Uterus (tissue), 3 donors: ENCODE measurements at regions not wholly inside any gene's neighbourhood (a gene's known extent, or its start where the extent isn't known, plus 50 kb on each side); places are given as distances from the start of the nearest gene placed in this dataset.
"Not testable (repeated sequence)": the region's sequence is repeated elsewhere in the genome, so short reads cannot be mapped to it uniquely, and the experiment has no call there.

Source experiments
- DNase-seq, 2 donors: peaks; one replicate each; pipeline ENCODE4 v3.0.0-alpha.2; 2019 to 2020
- H3K27ac ChIP-seq, 2 donors: fragments of 200-600 bp; sonication (generic); 1 replicate in 1 of 2; 2 replicates in 1 of 2; pipeline ENCODE4 v1.5.1; 2016 to 2018
- H3K27me3 ChIP-seq, 2 donors: fragments of 200-600 bp; sonication (generic); one replicate each; pipeline ENCODE4 v1.5.1; 2018 to 2019; ENCODE audit warnings: control low read depth in 1 of 2
- H3K36me3 ChIP-seq, 2 donors: fragments of 200-600 bp; sonication (generic); one replicate each; pipeline ENCODE4 v1.5.1; 2019; ENCODE audit warnings: control low read depth in 1 of 2
- H3K4me1 ChIP-seq, 2 donors: fragments of 200-600 bp; sonication (generic); one replicate each; pipeline ENCODE4 v1.5.1; 2018 to 2019; ENCODE audit warnings: control low read depth in 1 of 2
- H3K4me3 ChIP-seq, 2 donors: fragments of 200-600 bp; sonication (generic); 1 replicate in 1 of 2; 2 replicates in 1 of 2; pipeline ENCODE4 v1.5.1; 2018 to 2019; ENCODE audit warnings: mild to moderate bottlenecking in 1 of 2
- H3K9me3 ChIP-seq, 2 donors: fragments of 200-600 bp; sonication (generic); one replicate each; pipeline ENCODE4 v1.5.1; 2019; ENCODE audit warnings: control low read depth in 1 of 2
- POLR2A ChIP-seq, 2 donors: fragments of 450-650 bp; IDR thresholded peaks; one replicate each; pipeline ENCODE4 v1.6.1; 2016; ENCODE audit warnings: antibody characterized with exemption in 2 of 2, mild to moderate bottlenecking in 1 of 2, moderate library complexity in 1 of 2
- intact Hi-C: fragments of 100-400 bp; cut with DNase I; formaldehyde crosslinking; loops from one replicate; pipeline ENCODE4 v1.15.1; 2023; ENCODE audit warnings: low total_unique reads
- TF ChIP-seq, protein P1 (sequence below), 4 experiments: fragments of 200-600 bp in 2 of 4; fragments of 450-650 bp in 2 of 4; sonication (generic) in 2 of 4; IDR thresholded peaks; one replicate each; pipeline ENCODE4 v1.5.1; 2016 to 2019; ENCODE audit warnings: antibody characterized with exemption in 4 of 4, mild to moderate bottlenecking in 2 of 4, moderate library complexity in 1 of 4
- donor health status: DM: yes; HTN: yes; CAD: no.

GRCh38 chr7:65563333-65563732 is 189.7 kb downstream of the ZNF92 start:
- H3K4me3 ChIP-seq, H3K36me3 ChIP-seq, H3K9me3 ChIP-seq, intact Hi-C loops, H3K4me1 ChIP-seq, H3K27ac ChIP-seq, DNase-seq, H3K27me3 ChIP-seq: not testable (repeated sequence)

DNA sequence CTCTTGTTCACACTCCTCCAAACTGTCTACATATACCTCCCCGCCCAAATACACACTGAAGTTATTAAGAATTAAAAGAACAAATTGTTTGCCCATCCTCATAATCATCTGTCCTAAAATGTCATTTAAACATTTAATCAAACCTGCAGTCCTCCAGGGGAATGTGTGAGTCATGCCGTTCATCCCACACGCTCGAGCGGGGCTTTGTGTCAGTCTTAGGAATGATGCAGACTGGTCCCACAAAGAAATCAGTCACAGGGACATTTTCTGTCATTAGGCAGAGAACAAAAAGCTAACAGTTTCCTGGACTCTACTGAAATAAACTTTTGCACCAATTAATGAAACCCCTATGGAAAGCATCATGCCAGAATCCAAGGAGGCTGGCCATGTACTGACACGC is 194.6 kb downstream of the ZNF92 start:
- H3K9me3 ChIP-seq, H3K4me3 ChIP-seq, H3K4me1 ChIP-seq, intact Hi-C loops, H3K27ac ChIP-seq, H3K27me3 ChIP-seq, H3K36me3 ChIP-seq, DNase-seq: not testable (repeated sequence)

- DNase-seq, H3K4me1 ChIP-seq, intact Hi-C loops, H3K4me3 ChIP-seq, H3K9me3 ChIP-seq, H3K36me3 ChIP-seq, H3K27ac ChIP-seq, H3K27me3 ChIP-seq: not testable (repeated sequence)
These were observed 197.3 kb downstream of the ZNF92 start for GRCh38 chr7:65570990-65571389.

DNA sequence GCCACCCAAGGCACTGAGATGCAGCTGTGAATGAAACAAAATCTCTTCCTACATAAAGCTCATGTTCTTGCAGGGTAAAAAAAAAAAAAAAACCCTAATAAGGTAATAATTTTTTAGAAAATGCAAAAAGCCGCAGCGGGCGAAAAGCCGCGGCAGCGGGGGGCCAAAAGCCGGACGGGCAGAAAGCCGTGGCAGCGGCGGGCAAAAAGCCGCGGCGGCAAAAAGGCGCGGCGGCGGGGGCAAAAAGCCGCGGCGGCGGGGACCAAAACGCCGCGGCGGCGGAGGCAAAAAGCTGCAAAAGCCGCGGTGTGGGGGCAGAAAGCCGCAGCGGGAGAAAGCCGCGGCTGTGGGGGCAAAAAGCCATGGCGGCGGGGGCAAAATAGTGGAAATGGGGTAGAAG is 198.9 kb downstream of the ZNF92 start:
- H3K9me3 ChIP-seq, H3K36me3 ChIP-seq, H3K27me3 ChIP-seq, DNase-seq, H3K4me1 ChIP-seq, H3K4me3 ChIP-seq, intact Hi-C loops, H3K27ac ChIP-seq: not testable (repeated sequence)

DNA sequence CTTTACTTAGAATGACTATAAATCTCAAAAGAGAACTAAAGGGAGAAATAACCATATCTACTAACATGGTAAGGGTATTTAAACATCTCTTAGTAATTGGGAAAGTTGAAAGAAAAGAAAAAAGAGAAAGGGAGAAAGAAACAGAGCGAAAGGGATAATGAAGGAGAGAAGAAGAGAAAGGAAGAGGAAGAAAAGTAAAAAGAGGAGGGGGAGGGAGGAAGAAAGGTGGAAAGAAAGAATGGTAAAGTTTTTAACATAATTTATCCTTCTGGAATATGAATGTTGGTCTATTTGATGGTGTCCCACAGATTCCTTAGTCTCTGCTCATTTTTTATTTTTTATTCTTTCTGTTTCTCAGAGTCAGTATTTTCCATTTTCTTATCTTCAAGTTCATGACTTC is 202.7 kb downstream of the ZNF92 start:
- H3K27me3 ChIP-seq, H3K9me3 ChIP-seq, H3K27ac ChIP-seq, DNase-seq, H3K4me1 ChIP-seq, H3K36me3 ChIP-seq, H3K4me3 ChIP-seq, intact Hi-C loops: not testable (repeated sequence)

DNA sequence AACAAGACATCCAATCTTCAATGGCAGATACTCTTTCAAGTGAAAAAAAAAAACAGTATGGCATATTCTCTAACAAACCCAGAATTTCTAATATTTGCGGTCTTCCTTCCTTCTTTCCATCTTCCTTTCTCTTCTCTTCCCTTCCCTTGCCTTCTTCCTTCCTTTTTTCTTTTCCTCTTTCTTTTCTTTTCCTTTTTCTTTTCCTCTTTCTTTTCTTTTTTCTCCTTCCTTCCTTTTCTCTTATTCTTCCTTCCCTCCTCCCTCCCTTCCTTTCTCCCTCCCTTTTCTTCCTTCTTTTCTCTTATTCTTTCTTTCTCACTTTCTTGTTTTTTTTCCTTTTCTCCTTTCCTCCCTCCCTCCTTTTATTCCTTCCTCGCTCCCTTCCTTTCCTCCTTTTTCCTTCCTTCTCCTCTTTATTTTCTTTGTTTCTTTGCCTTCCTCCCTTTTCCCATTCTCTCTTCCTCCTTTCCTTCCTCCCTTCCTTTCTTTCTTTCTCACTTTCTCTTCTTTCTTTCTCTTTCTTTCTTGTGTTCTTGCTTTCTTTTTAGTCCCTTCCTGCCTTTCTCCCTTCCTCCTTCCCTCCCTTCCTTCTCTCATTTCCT is 209.0 kb downstream of the ZNF92 start:
- H3K27ac ChIP-seq, H3K4me3 ChIP-seq, H3K9me3 ChIP-seq, H3K36me3 ChIP-seq, H3K27me3 ChIP-seq, DNase-seq, intact Hi-C loops, H3K4me1 ChIP-seq: not testable (repeated sequence)

DNA sequence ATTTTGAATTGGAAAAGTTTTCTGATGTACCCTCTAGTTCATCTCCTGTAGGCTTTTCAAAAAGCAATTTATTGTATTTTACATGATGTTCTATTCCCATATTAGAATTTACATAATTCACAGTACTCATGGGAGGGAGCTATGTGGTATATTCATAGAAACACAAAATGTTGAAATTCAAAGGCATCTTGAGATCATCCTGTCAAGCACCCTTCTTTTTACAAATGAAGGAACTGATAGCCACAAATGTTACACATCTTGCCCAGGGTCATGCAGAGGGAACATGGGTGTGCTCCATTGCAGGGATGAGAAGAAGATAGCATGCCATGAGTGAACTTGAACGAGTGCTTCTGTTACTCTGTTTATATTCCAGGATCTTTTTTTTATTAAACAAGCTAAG is 228.8 kb downstream of the ZNF92 start:
- H3K4me1 ChIP-seq, H3K9me3 ChIP-seq, DNase-seq, H3K4me3 ChIP-seq, intact Hi-C loops, H3K36me3 ChIP-seq, H3K27ac ChIP-seq, H3K27me3 ChIP-seq: not testable (repeated sequence)

GRCh38 chr7:65609131-65609530 is 235.5 kb downstream of the ZNF92 start:
- Histone ChIP-seq H3K4me1 (no peaks in the 10 kb centered on the region), H3K36me3 (no peaks in the 10 kb centered on the region), H3K4me3 (no peak overlapping the region), H3K9me3 (no peaks in the 10 kb centered on the region), H3K27me3 (no peaks in the 10 kb centered on the region), H3K27ac (no peak overlapping the region)
- TF ChIP-seq, protein P1, sequence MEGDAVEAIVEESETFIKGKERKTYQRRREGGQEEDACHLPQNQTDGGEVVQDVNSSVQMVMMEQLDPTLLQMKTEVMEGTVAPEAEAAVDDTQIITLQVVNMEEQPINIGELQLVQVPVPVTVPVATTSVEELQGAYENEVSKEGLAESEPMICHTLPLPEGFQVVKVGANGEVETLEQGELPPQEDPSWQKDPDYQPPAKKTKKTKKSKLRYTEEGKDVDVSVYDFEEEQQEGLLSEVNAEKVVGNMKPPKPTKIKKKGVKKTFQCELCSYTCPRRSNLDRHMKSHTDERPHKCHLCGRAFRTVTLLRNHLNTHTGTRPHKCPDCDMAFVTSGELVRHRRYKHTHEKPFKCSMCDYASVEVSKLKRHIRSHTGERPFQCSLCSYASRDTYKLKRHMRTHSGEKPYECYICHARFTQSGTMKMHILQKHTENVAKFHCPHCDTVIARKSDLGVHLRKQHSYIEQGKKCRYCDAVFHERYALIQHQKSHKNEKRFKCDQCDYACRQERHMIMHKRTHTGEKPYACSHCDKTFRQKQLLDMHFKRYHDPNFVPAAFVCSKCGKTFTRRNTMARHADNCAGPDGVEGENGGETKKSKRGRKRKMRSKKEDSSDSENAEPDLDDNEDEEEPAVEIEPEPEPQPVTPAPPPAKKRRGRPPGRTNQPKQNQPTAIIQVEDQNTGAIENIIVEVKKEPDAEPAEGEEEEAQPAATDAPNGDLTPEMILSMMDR (IDR thresholded peaks at IDR 0.05) = no peak
- TF ChIP-seq POLR2A (IDR thresholded peaks at IDR 0.05) = no peak
- intact Hi-C loops = no loop called here
- DNase-seq = no peak

DNA sequence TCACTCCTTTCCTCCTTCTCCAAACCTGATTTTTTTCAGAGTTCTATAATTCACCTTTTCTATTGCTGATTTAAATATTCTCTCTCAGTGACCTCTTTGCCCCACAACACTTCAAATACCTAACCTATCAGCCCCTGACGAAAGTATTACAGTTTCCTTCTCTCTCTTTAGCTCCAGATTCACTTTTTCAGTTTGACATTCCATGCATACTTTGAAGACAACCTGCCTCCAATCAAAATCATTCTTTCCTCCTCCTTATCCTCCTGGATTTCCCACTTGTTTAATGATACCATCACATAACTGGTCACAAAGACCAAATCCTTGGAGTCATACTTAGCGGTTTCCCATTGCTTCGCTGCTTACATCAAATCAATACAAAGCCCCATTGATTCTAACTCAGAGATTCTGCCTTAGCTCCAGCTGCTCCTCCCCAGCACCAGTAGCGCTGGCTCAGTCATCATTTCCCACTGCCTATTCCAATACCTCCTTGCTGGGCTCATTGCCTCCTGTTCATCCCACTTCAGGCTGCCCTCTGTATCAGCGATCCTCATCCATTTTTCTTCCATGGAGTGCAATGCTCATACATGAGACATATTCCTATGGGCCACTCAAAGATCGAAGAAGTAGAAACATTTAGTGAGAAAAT is 240.1 kb downstream of the ZNF92 start:
- H3K27ac ChIP-seq, H3K27me3 ChIP-seq, H3K4me1 ChIP-seq, H3K9me3 ChIP-seq, intact Hi-C loops, H3K36me3 ChIP-seq, H3K4me3 ChIP-seq, DNase-seq: not testable (repeated sequence)

DNA sequence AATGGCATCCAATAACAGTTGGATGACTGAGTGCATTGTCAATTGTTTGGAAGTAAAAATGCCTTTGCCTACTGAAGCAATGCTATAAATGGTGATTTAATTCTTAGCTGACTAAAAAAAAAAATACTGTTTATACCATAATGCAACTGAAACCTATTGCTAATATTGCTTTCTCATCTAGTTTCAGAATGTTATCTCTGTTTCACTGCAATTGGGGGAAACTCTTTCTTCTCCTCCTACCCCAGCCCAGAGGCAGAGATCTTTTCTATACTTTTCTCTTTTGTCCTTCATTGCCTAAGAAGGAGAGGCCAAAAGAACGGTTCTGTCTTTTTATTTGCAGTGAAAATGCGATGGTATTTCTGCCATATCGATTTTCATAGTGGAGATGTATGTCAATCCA is 242.5 kb downstream of the ZNF92 start:
- DNase-seq, H3K27me3 ChIP-seq, H3K4me3 ChIP-seq, H3K36me3 ChIP-seq, H3K27ac ChIP-seq, H3K9me3 ChIP-seq, H3K4me1 ChIP-seq, intact Hi-C loops: not testable (repeated sequence)

GRCh38 chr7:65620216-65620615 is 246.6 kb downstream of the ZNF92 start:
- DNase-seq, intact Hi-C loops, H3K36me3 ChIP-seq, H3K4me3 ChIP-seq, H3K27me3 ChIP-seq, H3K9me3 ChIP-seq, H3K4me1 ChIP-seq, H3K27ac ChIP-seq: not testable (repeated sequence)
